ENCODE measurements at regions not wholly inside any gene's neighbourhood (a gene's known extent, or its start where the extent isn't known, plus 50 kb on each side); places are given as distances from the start of the nearest gene placed in this dataset.

DNA sequence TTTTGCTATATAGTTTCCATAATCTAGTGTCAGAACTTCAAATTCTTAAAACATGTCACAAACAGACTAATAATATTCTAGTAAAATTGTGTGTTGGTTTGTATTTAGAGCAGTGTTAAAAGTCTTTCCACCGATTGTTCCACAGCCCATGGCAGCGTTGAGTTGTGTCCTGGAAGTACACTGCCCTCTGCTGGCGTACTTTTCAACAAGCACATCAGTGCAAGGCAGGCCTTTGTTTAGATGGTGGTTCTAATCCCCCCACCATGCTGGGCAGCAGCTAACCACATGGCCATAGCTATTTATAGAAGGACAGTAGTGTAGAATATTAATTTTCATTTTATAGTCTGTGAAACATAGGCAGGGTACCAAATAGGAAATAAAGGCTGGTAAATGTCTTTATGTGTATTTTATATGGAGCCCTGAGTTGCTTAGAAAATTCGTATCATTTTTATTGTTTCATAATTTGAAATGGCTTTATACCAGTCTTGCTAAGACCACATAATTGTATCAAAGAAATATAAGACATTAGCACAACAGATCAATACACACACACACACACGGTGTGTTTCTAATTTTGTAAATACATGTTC is 235.4 kb downstream of the SEC23A start:
- TF ChIP-seq, protein P1, sequence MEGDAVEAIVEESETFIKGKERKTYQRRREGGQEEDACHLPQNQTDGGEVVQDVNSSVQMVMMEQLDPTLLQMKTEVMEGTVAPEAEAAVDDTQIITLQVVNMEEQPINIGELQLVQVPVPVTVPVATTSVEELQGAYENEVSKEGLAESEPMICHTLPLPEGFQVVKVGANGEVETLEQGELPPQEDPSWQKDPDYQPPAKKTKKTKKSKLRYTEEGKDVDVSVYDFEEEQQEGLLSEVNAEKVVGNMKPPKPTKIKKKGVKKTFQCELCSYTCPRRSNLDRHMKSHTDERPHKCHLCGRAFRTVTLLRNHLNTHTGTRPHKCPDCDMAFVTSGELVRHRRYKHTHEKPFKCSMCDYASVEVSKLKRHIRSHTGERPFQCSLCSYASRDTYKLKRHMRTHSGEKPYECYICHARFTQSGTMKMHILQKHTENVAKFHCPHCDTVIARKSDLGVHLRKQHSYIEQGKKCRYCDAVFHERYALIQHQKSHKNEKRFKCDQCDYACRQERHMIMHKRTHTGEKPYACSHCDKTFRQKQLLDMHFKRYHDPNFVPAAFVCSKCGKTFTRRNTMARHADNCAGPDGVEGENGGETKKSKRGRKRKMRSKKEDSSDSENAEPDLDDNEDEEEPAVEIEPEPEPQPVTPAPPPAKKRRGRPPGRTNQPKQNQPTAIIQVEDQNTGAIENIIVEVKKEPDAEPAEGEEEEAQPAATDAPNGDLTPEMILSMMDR (conservative IDR thresholded peaks at IDR 0.05 in 1 of 2, IDR thresholded peaks at IDR 0.05 in 1 of 2; ENCODE audit: low read depth in 1 of 2, low read length in 2 of 2): peak; percentile 84 to 89
- TF ChIP-seq EZH2 (IDR thresholded peaks at IDR 0.05; ENCODE audit: low read length, missing control alignments): no peak

All from fibroblast of lung (primary cell).